ENCODE measurements at regions not wholly inside any gene's neighbourhood (a gene's known extent, or its start where the extent isn't known, plus 50 kb on each side); places are given as distances from the start of the nearest gene placed in this dataset.

DNA sequence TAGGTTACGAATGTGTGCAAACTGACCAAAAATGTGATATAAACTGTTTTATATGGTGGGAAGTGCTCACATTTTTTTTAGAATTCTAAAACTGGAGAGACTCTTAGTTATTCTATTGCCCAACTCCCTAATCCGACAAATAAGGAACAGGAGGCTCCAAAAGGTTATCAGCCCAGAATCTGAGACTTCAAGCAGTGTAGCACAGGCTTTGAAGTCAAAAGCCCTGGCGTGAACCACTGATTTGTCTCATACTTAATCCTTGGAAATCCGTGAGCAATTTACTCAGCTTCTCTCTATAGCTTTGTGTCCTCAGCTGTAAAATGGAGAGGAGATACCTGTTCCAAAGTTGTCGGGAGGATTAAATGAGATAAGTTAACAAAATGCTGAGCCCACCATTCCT lies 368.8 kb upstream of the SASH1 start:
- Mint-ChIP-seq H3K9me3 (peaks cover 2% of the 10 kb centered on the region), H3K4me3 (no peak overlapping the region), H3K36me3 (ENCODE audit: low read depth) (no peaks in the 10 kb centered on the region), H3K27me3 (ENCODE audit: low read depth) (no peaks in the 10 kb centered on the region), H3K4me1 (peaks cover 9% of the 10 kb centered on the region), H3K27ac (no peak overlapping the region)
- TF ChIP-seq CTCF (IDR thresholded peaks at IDR 0.05; ENCODE audit: unreplicated experiment in 3 of 3), result no peak

- TF ChIP-seq CTCF (IDR thresholded peaks at IDR 0.05; ENCODE audit: unreplicated experiment in 3 of 3), result no peak
- peaks cover 2% of the 10 kb centered on the region for H3K9me3 Mint-ChIP-seq
- H3K4me1 Mint-ChIP-seq, result peaks cover 9% of the 10 kb centered on the region
- H3K4me3 Mint-ChIP-seq, result no peak overlapping the region
- H3K27ac Mint-ChIP-seq, result no peak overlapping the region
- no peaks in the 10 kb centered on the region for H3K36me3 Mint-ChIP-seq (ENCODE audit: low read depth)
- no peaks in the 10 kb centered on the region for H3K27me3 Mint-ChIP-seq (ENCODE audit: low read depth)
Observed at GRCh38 chr6:147974376-147974775, 368.3 kb upstream of the SASH1 start.

DNA sequence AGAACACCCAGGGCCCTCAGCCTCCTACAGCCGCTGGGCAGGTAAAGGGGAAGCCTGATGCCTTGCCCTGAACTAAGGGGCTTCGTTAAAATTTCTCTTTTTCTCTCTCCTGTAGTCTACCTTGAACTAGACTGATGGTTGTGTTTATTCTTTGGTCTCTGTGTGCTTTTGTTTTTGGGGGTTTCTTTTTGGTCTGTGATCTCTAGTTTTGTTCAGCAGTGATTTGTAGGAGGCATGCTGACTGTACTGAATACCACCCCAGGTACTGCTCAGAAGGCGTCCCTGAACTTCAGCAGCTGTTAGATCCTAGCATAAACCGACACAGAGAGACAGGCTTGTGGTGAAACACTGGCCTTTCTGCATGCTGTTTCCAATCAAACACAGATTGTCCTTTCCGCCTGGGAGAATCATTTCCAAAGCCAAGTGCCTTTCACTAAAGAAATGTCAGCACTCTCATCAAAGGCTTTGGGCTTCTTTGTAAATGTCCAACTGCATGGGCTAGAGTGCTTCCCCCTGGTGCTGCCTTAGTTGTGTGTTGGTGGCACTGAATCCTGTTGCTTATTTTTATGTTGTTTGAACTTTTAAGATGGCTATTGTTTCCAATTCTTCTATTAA lies 364.7 kb upstream of the SASH1 start:
- peaks cover 16% of the 10 kb centered on the region for H3K4me1 Mint-ChIP-seq
- H3K9me3 Mint-ChIP-seq, result no peaks in the 10 kb centered on the region
- H3K27me3 Mint-ChIP-seq (ENCODE audit: low read depth), result peaks cover 3% of the 10 kb centered on the region

GRCh38 chr6:147979966-147980365 lies 362.7 kb upstream of the SASH1 start:
- Mint-ChIP-seq H3K27me3 (ENCODE audit: low read depth) (peaks cover 3% of the 10 kb centered on the region), H3K4me3 (no peak overlapping the region), H3K27ac (no peak overlapping the region), H3K36me3 (ENCODE audit: low read depth) (no peaks in the 10 kb centered on the region), H3K4me1 (peaks cover 34% of the 10 kb centered on the region), H3K9me3 (no peaks in the 10 kb centered on the region)
- TF ChIP-seq CTCF (IDR thresholded peaks at IDR 0.05; ENCODE audit: unreplicated experiment in 3 of 3), result no peak

More for the DNA sequence above, 364.7 kb upstream of the SASH1 start:
- no peak overlapping the region for H3K4me3 Mint-ChIP-seq
- no peak overlapping the region for H3K27ac Mint-ChIP-seq
- no peak for TF ChIP-seq CTCF (IDR thresholded peaks at IDR 0.05; ENCODE audit: unreplicated experiment in 3 of 3)
- H3K36me3 Mint-ChIP-seq (ENCODE audit: low read depth), result no peaks in the 10 kb centered on the region

GRCh38 chr6:147983581-147984366 lies 358.9 kb upstream of the SASH1 start:
- H3K27ac Mint-ChIP-seq, result peak overlapping the region in 2 of 3 experiments; percentile 83
- TF ChIP-seq CTCF (IDR thresholded peaks at IDR 0.05; ENCODE audit: unreplicated experiment in 3 of 3), result no peak
- no peak overlapping the region for H3K4me3 Mint-ChIP-seq
- H3K9me3 Mint-ChIP-seq, result no peaks in the 10 kb centered on the region
- H3K4me1 Mint-ChIP-seq, result peaks cover 58% of the 10 kb centered on the region
- peaks cover 3% of the 10 kb centered on the region for H3K27me3 Mint-ChIP-seq (ENCODE audit: low read depth)
- no peaks in the 10 kb centered on the region for H3K36me3 Mint-ChIP-seq (ENCODE audit: low read depth)

- no peaks in the 10 kb centered on the region for H3K36me3 Mint-ChIP-seq (ENCODE audit: low read depth)
- no peaks in the 10 kb centered on the region for H3K27me3 Mint-ChIP-seq (ENCODE audit: low read depth)
- peaks cover 3% of the 10 kb centered on the region for H3K9me3 Mint-ChIP-seq
- no peak for TF ChIP-seq CTCF (IDR thresholded peaks at IDR 0.05; ENCODE audit: unreplicated experiment in 3 of 3)
- H3K4me3 Mint-ChIP-seq, result no peak overlapping the region
- no peak overlapping the region for H3K27ac Mint-ChIP-seq
- H3K4me1 Mint-ChIP-seq, result peaks cover 55% of the 10 kb centered on the region
Observed at GRCh38 chr6:147986846-147987245, 355.8 kb upstream of the SASH1 start.
